Stimulated activated CD8-positive, alpha-beta memory T cell treated with anti-CD3 and anti-CD28 coated beads, Interleukin-4, amount 100 ng/mL, for 48 hours (primary cell): ENCODE measurements at regions not wholly inside any gene's neighbourhood (a gene's known extent, or its start where the extent isn't known, plus 50 kb on each side); places are given as distances from the start of the nearest gene placed in this dataset.
"Not testable (repeated sequence)": the region's sequence is repeated elsewhere in the genome, so short reads cannot be mapped to it uniquely, and the experiment has no call there.

Experiments used
- DNase-seq: peaks from one replicate; pipeline ENCODE4 v3.0.0-alpha.2; 2020

GRCh38 chr13:81184556-81185265, 843.8 kb upstream of the SPRY2 start:
- no peak for DNase-seq

- no peak for DNase-seq
These were observed 831.7 kb upstream of the SPRY2 start for GRCh38 chr13:81172603-81173002.

GRCh38 chr13:81171065-81171647, 830.2 kb upstream of the SPRY2 start:
- DNase-seq = no peak

GRCh38 chr13:81163823-81164222, 822.9 kb upstream of the SPRY2 start:
- DNase-seq = not testable (repeated sequence)

- no peak for DNase-seq
These were observed 812.6 kb upstream of the SPRY2 start for GRCh38 chr13:81153478-81153877.

- DNase-seq = no peak
These were observed 807.9 kb upstream of the SPRY2 start for GRCh38 chr13:81148822-81149221.

GRCh38 chr13:81146576-81146975, 805.6 kb upstream of the SPRY2 start:
- not testable (repeated sequence) for DNase-seq

- no peak for DNase-seq
These were observed 801.5 kb upstream of the SPRY2 start for GRCh38 chr13:81142306-81142999.

- DNase-seq = no peak
These were observed 799.7 kb upstream of the SPRY2 start for GRCh38 chr13:81140675-81141074.

- no peak for DNase-seq
These were observed 799.1 kb upstream of the SPRY2 start for GRCh38 chr13:81139987-81140386.

- no peak for DNase-seq
These were observed 797.5 kb upstream of the SPRY2 start for GRCh38 chr13:81138353-81138980.

- DNase-seq = no peak
These were observed 792.1 kb upstream of the SPRY2 start for GRCh38 chr13:81133066-81133465.

- DNase-seq = no peak
These were observed 776.5 kb upstream of the SPRY2 start for GRCh38 chr13:81117416-81117815.

- DNase-seq = no peak
These were observed 775.7 kb upstream of the SPRY2 start for GRCh38 chr13:81116461-81117282.

GRCh38 chr13:81109026-81109425, 768.1 kb upstream of the SPRY2 start:
- DNase-seq = no peak

- DNase-seq = no peak
These were observed 765.4 kb upstream of the SPRY2 start for GRCh38 chr13:81106348-81106747.

- DNase-seq = no peak
These were observed 763.2 kb upstream of the SPRY2 start for GRCh38 chr13:81104035-81104715.

- not testable (repeated sequence) for DNase-seq
These were observed 761.1 kb upstream of the SPRY2 start for GRCh38 chr13:81102066-81102465.

- no peak for DNase-seq
These were observed 748.6 kb upstream of the SPRY2 start for GRCh38 chr13:81089371-81090157.

GRCh38 chr13:81080911-81081454, 740.1 kb upstream of the SPRY2 start:
- DNase-seq = no peak

GRCh38 chr13:81078048-81078447, 737.1 kb upstream of the SPRY2 start:
- no peak for DNase-seq
